H9 (cell line): ENCODE measurements at regions not wholly inside any gene's neighbourhood (a gene's known extent, or its start where the extent isn't known, plus 50 kb on each side); places are given as distances from the start of the nearest gene placed in this dataset.
A peak's percentile ranks its signal among the peaks of the same experiment; 100 is the strongest.

Experiments
- DNase-seq: peaks from one replicate; pipeline ENCODE4 v3.0.0-alpha.2; 2017
- H2AFZ ChIP-seq: one replicate; pipeline ENCODE4 v1.6.1; 2013; ENCODE audit warnings: mild to moderate bottlenecking, low read length, control low read depth, moderate library complexity
- H2AK5ac ChIP-seq: 2 replicates; pipeline ENCODE4 v1.6.1; 2013; ENCODE audit warnings: low read length, control low read depth, mixed read lengths; ENCODE audit not compliant: insufficient read length
- H2BK120ac ChIP-seq: one replicate; pipeline ENCODE4 v1.6.1; 2013; ENCODE audit warnings: low read depth, mild to moderate bottlenecking, low read length, control low read depth, inconsistent platforms; ENCODE audit not compliant: poor library complexity, severe bottlenecking
- H2BK12ac ChIP-seq: 2 replicates; pipeline ENCODE4 v1.6.1; 2013; ENCODE audit warnings: low read length, control low read depth, mixed read lengths, low read depth; ENCODE audit not compliant: insufficient read length
- H2BK15ac ChIP-seq: 2 replicates; pipeline ENCODE4 v1.6.1; 2013; ENCODE audit warnings: low read depth, low read length, control low read depth
- H2BK20ac ChIP-seq: one replicate; pipeline ENCODE4 v1.6.1; 2013; ENCODE audit warnings: low read depth, mild to moderate bottlenecking, low read length, control low read depth, inconsistent platforms; ENCODE audit not compliant: poor library complexity, severe bottlenecking
- H2BK5ac ChIP-seq: 2 replicates; pipeline ENCODE4 v1.6.1; 2013; ENCODE audit warnings: low read length, control low read depth, mixed read lengths; ENCODE audit not compliant: insufficient read length
- H3K14ac ChIP-seq: 2 replicates; pipeline ENCODE4 v1.6.1; 2013; ENCODE audit warnings: low read length, control low read depth; ENCODE audit not compliant: insufficient read depth
- H3K18ac ChIP-seq: 2 replicates; pipeline ENCODE4 v1.6.1; 2013; ENCODE audit warnings: low read depth, mild to moderate bottlenecking, mixed read lengths, low read length, control low read depth; ENCODE audit not compliant: insufficient read length
- H3K23ac ChIP-seq: 2 replicates; pipeline ENCODE4 v1.6.1; 2013; ENCODE audit warnings: low read length, control low read depth, mixed read lengths, low read depth; ENCODE audit not compliant: insufficient read length
- H3K23me2 ChIP-seq: 2 replicates; pipeline ENCODE4 v1.6.1; 2013; ENCODE audit warnings: low read depth, mild to moderate bottlenecking, mixed read lengths, low read length, control low read depth; ENCODE audit not compliant: insufficient read length, poor library complexity, severe bottlenecking
- H3K27ac ChIP-seq: 2 replicates; pipeline ENCODE4 v1.5.1; 2013; ENCODE audit warnings: low read length, control low read depth, mixed read lengths, low read depth; ENCODE audit not compliant: insufficient read length
- H3K27me3 ChIP-seq: 2 replicates; pipeline ENCODE4 v1.6.1; 2013; ENCODE audit warnings: low read length, control low read depth, inconsistent platforms; ENCODE audit not compliant: insufficient read depth
- H3K4ac ChIP-seq: 2 replicates; pipeline ENCODE4 v1.6.1; 2013; ENCODE audit warnings: low read depth, mild to moderate bottlenecking, control low read depth, inconsistent platforms, low read length, moderate library complexity
- H3K4me1 ChIP-seq: 2 replicates; pipeline ENCODE4 v1.6.1; 2013; ENCODE audit warnings: low read length, control low read depth, inconsistent platforms; ENCODE audit not compliant: insufficient read depth
- H3K4me2 ChIP-seq: 2 replicates; pipeline ENCODE4 v1.6.1; 2013; ENCODE audit warnings: low read length, control low read depth, mixed read lengths; ENCODE audit not compliant: insufficient read length, insufficient read depth
- H3K56ac ChIP-seq: 2 replicates; pipeline ENCODE4 v1.6.1; 2013; ENCODE audit warnings: low read depth, mild to moderate bottlenecking, mixed read lengths, low read length, control low read depth; ENCODE audit not compliant: insufficient read length
- H3K79me1 ChIP-seq: 2 replicates; pipeline ENCODE4 v1.6.1; 2013; ENCODE audit warnings: low read depth, mild to moderate bottlenecking, moderate library complexity, low read length, control low read depth, inconsistent platforms; ENCODE audit not compliant: insufficient read depth, poor library complexity, severe bottlenecking
- H3K79me2 ChIP-seq: 2 replicates; pipeline ENCODE4 v1.6.1; 2013; ENCODE audit warnings: low read length, control low read depth, inconsistent platforms; ENCODE audit not compliant: insufficient read depth
- H3K9ac ChIP-seq: 2 replicates; pipeline ENCODE4 v1.6.1; 2013; ENCODE audit warnings: low read length, control low read depth, mixed read lengths; ENCODE audit not compliant: insufficient read length; ENCODE audit errors: extremely low read depth
- H3K9me3 ChIP-seq: one replicate; pipeline ENCODE4 v1.6.1; 2013; ENCODE audit warnings: low read depth, low read length, inconsistent platforms; ENCODE audit not compliant: control insufficient read depth
- H3T11ph ChIP-seq: one replicate; pipeline ENCODE4 v1.6.1; 2013; ENCODE audit warnings: mild to moderate bottlenecking, low read length, control low read depth, inconsistent platforms
- H4K20me1 ChIP-seq: one replicate; pipeline ENCODE4 v1.6.1; 2013; ENCODE audit not compliant: control insufficient read depth, insufficient read length, insufficient read depth
- H4K5ac ChIP-seq: 2 replicates; pipeline ENCODE4 v1.6.1; 2013; ENCODE audit warnings: low read depth, mild to moderate bottlenecking, mixed read lengths, low read length, control low read depth; ENCODE audit not compliant: insufficient read length
- H4K8ac ChIP-seq: replicated peaks from 2 replicates; pipeline ENCODE4 v1.6.1; 2013; ENCODE audit warnings: low read length, control low read depth, mixed read lengths, low read depth; ENCODE audit not compliant: insufficient read length
- H4K91ac ChIP-seq: 2 replicates; pipeline ENCODE4 v1.6.1; 2013; ENCODE audit warnings: low read depth, mild to moderate bottlenecking, moderate library complexity, mixed read lengths, low read length, control low read depth; ENCODE audit not compliant: insufficient read length
- H3K27ac Mint-ChIP-seq, 3 experiments: 2 replicates in 2 of 3; 3 replicates in 1 of 3; pipeline ENCODE4 v1.8.0; 2020 to 2021; ENCODE audit warnings: mixed read lengths in 3 of 3, mild to moderate bottlenecking in 1 of 3, moderate library complexity in 1 of 3
- H3K27me3 Mint-ChIP-seq: 2 replicates; pipeline ENCODE4 v1.8.0; 2021; ENCODE audit warnings: low read depth, mild to moderate bottlenecking, moderate library complexity, mixed read lengths
- H3K36me3 Mint-ChIP-seq, 3 experiments: 2 replicates in 2 of 3; 3 replicates in 1 of 3; pipeline ENCODE4 v1.8.0; 2020 to 2021; ENCODE audit warnings: low read depth in 3 of 3, mixed read lengths in 3 of 3; ENCODE audit not compliant: insufficient read depth in 1 of 3
- H3K4me1 Mint-ChIP-seq, 2 experiments: 2 replicates each; pipeline ENCODE4 v1.8.0; 2020; ENCODE audit warnings: mixed read lengths in 2 of 2
- H3K4me3 Mint-ChIP-seq, 2 experiments: 2 replicates in 1 of 2; 3 replicates in 1 of 2; pipeline ENCODE4 v1.8.0; 2020 to 2021; ENCODE audit warnings: mild to moderate bottlenecking in 2 of 2, mixed read lengths in 2 of 2, moderate library complexity in 1 of 2
- H3K9me3 Mint-ChIP-seq, 2 experiments: 2 replicates in 1 of 2; 3 replicates in 1 of 2; pipeline ENCODE4 v1.8.0; 2020; ENCODE audit warnings: mild to moderate bottlenecking in 2 of 2, mixed read lengths in 2 of 2, moderate library complexity in 1 of 2
- WGBS: extraction: QIAGEN DNeasy Blood & Tissue Kit; methylation state at CpG from one replicate; pipeline ENCODE4 v1.1.7; 2013; ENCODE audit warnings: missing lambda C conversion rate, low lambda C conversion rate, mixed read lengths; ENCODE audit not compliant: insufficient read length; ENCODE audit errors: extremely low coverage; 5-methylcytosine and 5-hydroxymethylcytosine counted together
- TF ChIP-seq, protein P1 (sequence below): fragments of 200-600 bp; sonication (generic); conservative IDR thresholded peaks from 3 replicates; pipeline ENCODE4 v1.8.0; 2021; ENCODE audit warnings: antibody characterized with exemption, mild to moderate bottlenecking

DNA sequence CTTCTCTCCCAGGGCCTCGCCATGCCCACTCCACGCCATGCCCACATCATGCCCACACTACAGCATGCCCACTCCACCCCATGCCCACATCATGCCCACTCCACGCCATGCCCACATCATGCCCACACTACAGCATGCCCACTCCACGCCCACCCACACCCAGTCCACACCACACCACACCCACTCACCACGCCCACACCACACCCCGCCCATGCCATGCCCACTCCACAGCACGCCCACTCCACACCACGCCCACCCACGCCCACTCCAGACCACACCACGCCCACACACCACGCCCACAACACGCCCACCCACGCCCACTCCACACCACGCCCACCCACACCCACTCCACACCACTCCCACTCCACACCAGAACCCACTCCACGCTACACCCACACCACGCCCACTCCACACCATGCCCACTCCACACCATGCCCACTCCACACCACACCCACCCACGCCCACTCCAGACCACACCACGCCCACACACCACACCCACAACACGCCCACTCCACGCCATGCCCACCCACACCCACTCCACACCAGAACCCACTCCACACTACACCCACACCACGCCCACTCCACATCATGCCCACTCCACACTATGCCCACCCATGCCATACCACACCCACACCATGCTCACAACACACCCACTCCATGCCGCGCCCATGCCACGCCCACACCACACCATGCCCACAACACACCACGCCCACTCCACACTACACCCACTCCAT, 88.6 kb downstream of the ERMARD start:
- Histone ChIP-seq H3K79me2 (no peaks in the 10 kb centered on the region), H3K23me2 (no peaks in the 10 kb centered on the region), H2BK120ac (no peak overlapping the region), H3K4ac (no peak overlapping the region), H2BK20ac (no peak overlapping the region), H4K8ac (no peak overlapping the region), H3K9ac (no peak overlapping the region), H3K27me3 (no peaks in the 10 kb centered on the region), H2BK12ac (no peak overlapping the region), H3K23ac (no peak overlapping the region), H4K20me1 (peaks cover 5% of the 10 kb centered on the region), H2AFZ (no peak overlapping the region), H4K5ac (no peak overlapping the region), H3K79me1 (no peaks in the 10 kb centered on the region), H2BK5ac (no peak overlapping the region), H3K27ac (no peak overlapping the region), H3T11ph (no peak overlapping the region), H2BK15ac (no peak overlapping the region), H3K9me3 (no peaks in the 10 kb centered on the region), H3K14ac (no peak overlapping the region), H3K56ac (no peak overlapping the region), H4K91ac (no peak overlapping the region), H2AK5ac (no peak overlapping the region), H3K4me2 (no peak overlapping the region), H3K4me1 (no peaks in the 10 kb centered on the region), H3K18ac (no peak overlapping the region)
- peak; percentile 12 for DNase-seq
- Mint-ChIP-seq H3K9me3 (no peaks in the 10 kb centered on the region; a peak in 1 of 5 replicates), H3K36me3 (no peaks in the 10 kb centered on the region), H3K27ac (no peak overlapping the region), H3K4me3 (no peak overlapping the region; a peak in 1 of 5 replicates), H3K4me1 (no peaks in the 10 kb centered on the region), H3K27me3 (peaks cover 7% of the 10 kb centered on the region)
- 100% methylated on average over 2 of the region's 25 CpGs for WGBS
- TF ChIP-seq, protein P1, sequence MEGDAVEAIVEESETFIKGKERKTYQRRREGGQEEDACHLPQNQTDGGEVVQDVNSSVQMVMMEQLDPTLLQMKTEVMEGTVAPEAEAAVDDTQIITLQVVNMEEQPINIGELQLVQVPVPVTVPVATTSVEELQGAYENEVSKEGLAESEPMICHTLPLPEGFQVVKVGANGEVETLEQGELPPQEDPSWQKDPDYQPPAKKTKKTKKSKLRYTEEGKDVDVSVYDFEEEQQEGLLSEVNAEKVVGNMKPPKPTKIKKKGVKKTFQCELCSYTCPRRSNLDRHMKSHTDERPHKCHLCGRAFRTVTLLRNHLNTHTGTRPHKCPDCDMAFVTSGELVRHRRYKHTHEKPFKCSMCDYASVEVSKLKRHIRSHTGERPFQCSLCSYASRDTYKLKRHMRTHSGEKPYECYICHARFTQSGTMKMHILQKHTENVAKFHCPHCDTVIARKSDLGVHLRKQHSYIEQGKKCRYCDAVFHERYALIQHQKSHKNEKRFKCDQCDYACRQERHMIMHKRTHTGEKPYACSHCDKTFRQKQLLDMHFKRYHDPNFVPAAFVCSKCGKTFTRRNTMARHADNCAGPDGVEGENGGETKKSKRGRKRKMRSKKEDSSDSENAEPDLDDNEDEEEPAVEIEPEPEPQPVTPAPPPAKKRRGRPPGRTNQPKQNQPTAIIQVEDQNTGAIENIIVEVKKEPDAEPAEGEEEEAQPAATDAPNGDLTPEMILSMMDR = no peak
